ENCODE measurements at regions not wholly inside any gene's neighbourhood (a gene's known extent, or its start where the extent isn't known, plus 50 kb on each side); places are given as distances from the start of the nearest gene placed in this dataset.

DNA sequence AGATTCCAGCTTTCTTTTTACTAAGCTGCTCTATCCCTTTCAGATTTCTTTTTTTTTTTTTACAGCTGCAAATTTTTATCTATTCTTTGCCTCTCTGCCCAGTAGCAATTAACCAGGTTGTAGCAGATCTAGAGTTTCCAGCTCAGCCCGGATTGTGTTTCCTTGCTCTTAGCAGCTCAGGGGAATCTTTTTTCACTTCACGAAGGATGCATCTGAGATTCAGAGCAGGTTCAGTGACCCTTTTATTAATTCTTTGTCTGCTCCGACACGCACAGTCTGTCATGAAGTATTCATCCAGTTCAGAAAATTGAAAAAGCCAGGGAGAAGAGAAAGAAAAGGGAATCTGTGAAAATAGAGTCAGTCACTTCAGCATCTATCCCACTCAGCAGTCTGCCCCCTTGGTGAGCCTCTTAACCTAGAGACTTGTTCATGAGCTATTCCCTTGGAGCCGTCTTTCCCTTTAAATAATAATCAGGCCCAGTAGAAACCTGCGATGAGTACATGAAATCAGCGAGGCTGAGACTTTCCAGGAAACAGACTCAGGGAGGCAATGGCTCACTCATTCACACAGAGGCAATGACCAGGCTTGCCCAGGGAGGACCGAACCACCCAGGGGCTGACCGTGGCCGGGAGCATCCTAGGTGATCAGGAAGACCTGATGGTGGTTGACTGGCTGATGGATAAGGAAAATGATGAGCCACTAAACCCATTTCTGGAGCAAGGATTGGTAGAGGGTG is 103.4 kb upstream of the ITGA6 start:
- TF ChIP-seq, protein P1, sequence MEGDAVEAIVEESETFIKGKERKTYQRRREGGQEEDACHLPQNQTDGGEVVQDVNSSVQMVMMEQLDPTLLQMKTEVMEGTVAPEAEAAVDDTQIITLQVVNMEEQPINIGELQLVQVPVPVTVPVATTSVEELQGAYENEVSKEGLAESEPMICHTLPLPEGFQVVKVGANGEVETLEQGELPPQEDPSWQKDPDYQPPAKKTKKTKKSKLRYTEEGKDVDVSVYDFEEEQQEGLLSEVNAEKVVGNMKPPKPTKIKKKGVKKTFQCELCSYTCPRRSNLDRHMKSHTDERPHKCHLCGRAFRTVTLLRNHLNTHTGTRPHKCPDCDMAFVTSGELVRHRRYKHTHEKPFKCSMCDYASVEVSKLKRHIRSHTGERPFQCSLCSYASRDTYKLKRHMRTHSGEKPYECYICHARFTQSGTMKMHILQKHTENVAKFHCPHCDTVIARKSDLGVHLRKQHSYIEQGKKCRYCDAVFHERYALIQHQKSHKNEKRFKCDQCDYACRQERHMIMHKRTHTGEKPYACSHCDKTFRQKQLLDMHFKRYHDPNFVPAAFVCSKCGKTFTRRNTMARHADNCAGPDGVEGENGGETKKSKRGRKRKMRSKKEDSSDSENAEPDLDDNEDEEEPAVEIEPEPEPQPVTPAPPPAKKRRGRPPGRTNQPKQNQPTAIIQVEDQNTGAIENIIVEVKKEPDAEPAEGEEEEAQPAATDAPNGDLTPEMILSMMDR (IDR thresholded peaks at IDR 0.05; ENCODE audit: low read depth, low read length): no peak
- DNase-seq (ENCODE audit: low read depth in 2 of 2): no peak
- no peak overlapping the region for H3K4me3 ChIP-seq (replicated peaks in 1 of 2; ENCODE audit: low read depth in 2 of 2, low read length in 2 of 2)

- TF ChIP-seq, protein P1 (IDR thresholded peaks at IDR 0.05; ENCODE audit: low read depth, low read length): no peak
- DNase-seq (ENCODE audit: low read depth in 2 of 2): no peak
- H3K4me3 ChIP-seq (replicated peaks in 1 of 2; ENCODE audit: low read depth in 2 of 2, low read length in 2 of 2): no peak overlapping the region
Observed at GRCh38 chr2:172326211-172326509, 101.2 kb upstream of the ITGA6 start.

GRCh38 chr2:172328103-172328841 is 99.1 kb upstream of the ITGA6 start:
- TF ChIP-seq, protein P1 (IDR thresholded peaks at IDR 0.05; ENCODE audit: low read depth, low read length): no peak
- DNase-seq (ENCODE audit: low read depth in 2 of 2): no peak
- H3K4me3 ChIP-seq (replicated peaks in 1 of 2; ENCODE audit: low read depth in 2 of 2, low read length in 2 of 2): no peak overlapping the region

GRCh38 chr2:172329416-172329773 is 98.0 kb upstream of the ITGA6 start:
- no peak overlapping the region for H3K4me3 ChIP-seq (replicated peaks in 1 of 2; ENCODE audit: low read depth in 2 of 2, low read length in 2 of 2)

GRCh38 chr2:172329774-172330671 is 97.4 kb upstream of the ITGA6 start:
- peak in 1 of 2 donors; percentile 14 for DNase-seq (ENCODE audit: low read depth in 2 of 2)
- TF ChIP-seq, protein P1 (IDR thresholded peaks at IDR 0.05; ENCODE audit: low read depth, low read length): no peak
- H3K4me3 ChIP-seq (replicated peaks in 1 of 2; ENCODE audit: low read depth in 2 of 2, low read length in 2 of 2): no peak overlapping the region

More at GRCh38 chr2:172329416-172329773, 98.0 kb upstream of the ITGA6 start:
- TF ChIP-seq, protein P1 (IDR thresholded peaks at IDR 0.05; ENCODE audit: low read depth, low read length): no peak
- DNase-seq (ENCODE audit: low read depth in 2 of 2): no peak

DNA sequence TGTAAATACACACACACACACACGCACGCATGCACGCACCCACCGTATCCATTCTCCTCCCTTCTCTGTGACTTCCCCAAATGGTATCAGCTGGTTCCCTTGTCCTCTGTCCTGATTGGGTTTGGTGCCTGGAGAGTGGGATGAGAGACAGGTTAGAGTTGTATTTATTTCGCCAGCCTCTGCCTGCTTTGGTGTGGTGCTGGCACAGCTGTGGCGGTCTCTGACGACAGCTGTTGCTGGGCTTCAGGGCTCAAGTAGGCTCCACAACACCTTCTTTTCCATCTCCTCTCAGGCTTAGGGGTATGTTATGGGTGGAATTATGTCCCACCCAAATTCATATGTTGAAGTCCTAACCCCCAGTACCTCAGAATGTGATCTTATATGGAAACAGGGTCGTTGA is 94.9 kb upstream of the ITGA6 start:
- no peak overlapping the region for H3K4me3 ChIP-seq (replicated peaks in 1 of 2; ENCODE audit: low read depth in 2 of 2, low read length in 2 of 2)
- TF ChIP-seq, protein P1 (IDR thresholded peaks at IDR 0.05; ENCODE audit: low read depth, low read length): no peak
- no peak for DNase-seq (ENCODE audit: low read depth in 2 of 2)
